NCI-H2227 (cell line): ENCODE measurements at regions not wholly inside any gene's neighbourhood (a gene's known extent, or its start where the extent isn't known, plus 50 kb on each side); places are given as distances from the start of the nearest gene placed in this dataset.

ENCODE experiments used
- DNase-seq: peaks from one replicate; lab custom pipeline; 2025; ENCODE audit not compliant: unreplicated experiment; lab: John Stamatoyannopoulos, UW

- DNase-seq, result no peak
Observed at GRCh38 chr5:157925786-157926671, 67.1 kb upstream of the CLINT1 start.

GRCh38 chr5:157924931-157925729 lies 66.2 kb upstream of the CLINT1 start:
- no peak for DNase-seq

- DNase-seq, result no peak
Observed at GRCh38 chr5:157924490-157924889, 65.5 kb upstream of the CLINT1 start.

GRCh38 chr5:157923765-157924164 lies 64.8 kb upstream of the CLINT1 start:
- no peak for DNase-seq

GRCh38 chr5:157922026-157922425 lies 63.1 kb upstream of the CLINT1 start:
- DNase-seq, result no peak

- no peak for DNase-seq
Observed at GRCh38 chr5:157920828-157921170, 61.9 kb upstream of the CLINT1 start.

GRCh38 chr5:157918811-157919742 lies 60.1 kb upstream of the CLINT1 start:
- DNase-seq, result peak; percentile 16

- DNase-seq, result peak; percentile 24
Observed at GRCh38 chr5:157917899-157918809, 59.2 kb upstream of the CLINT1 start.

GRCh38 chr5:157917491-157917890 lies 58.5 kb upstream of the CLINT1 start:
- DNase-seq, result no peak

GRCh38 chr5:157915638-157916037 lies 56.7 kb upstream of the CLINT1 start:
- DNase-seq, result no peak

GRCh38 chr5:157914151-157914788 lies 55.3 kb upstream of the CLINT1 start:
- no peak for DNase-seq

- peak; percentile 52 for DNase-seq
Observed at GRCh38 chr5:157913575-157913974, 54.6 kb upstream of the CLINT1 start.

- peak; percentile 1 for DNase-seq
Observed at GRCh38 chr5:157912621-157913325, 53.8 kb upstream of the CLINT1 start.

- DNase-seq, result no peak
Observed at GRCh38 chr5:157911568-157911967, 52.6 kb upstream of the CLINT1 start.
